Mononuclear cell (primary cell): ENCODE measurements at regions not wholly inside any gene's neighbourhood (a gene's known extent, or its start where the extent isn't known, plus 50 kb on each side); places are given as distances from the start of the nearest gene placed in this dataset.
"Not testable (repeated sequence)": the region's sequence is repeated elsewhere in the genome, so short reads cannot be mapped to it uniquely, and the experiment has no call there.

Experiments
- H3K27me3 ChIP-seq: 2 replicates; pipeline ENCODE4 v1.6.0; 2011; ENCODE audit warnings: low read length, control low read depth; ENCODE audit not compliant: insufficient read depth
- H3K4me1 ChIP-seq: 2 replicates; pipeline ENCODE4 v1.5.1; 2011; ENCODE audit warnings: mild to moderate bottlenecking, low read length, control low read depth; ENCODE audit not compliant: insufficient read depth
- H3K4me3 ChIP-seq: 2 replicates; pipeline ENCODE4 v1.5.1; 2011; ENCODE audit warnings: mild to moderate bottlenecking, low read length, moderate library complexity
- H3K9me3 ChIP-seq: 2 replicates; pipeline ENCODE4 v1.5.1; 2011; ENCODE audit warnings: low read depth, mild to moderate bottlenecking, control low read depth, low read length

- no peaks in the 10 kb centered on the region for H3K27me3 ChIP-seq
- H3K4me3 ChIP-seq, result no peak overlapping the region
- H3K9me3 ChIP-seq, result no peaks in the 10 kb centered on the region
- H3K4me1 ChIP-seq, result no peaks in the 10 kb centered on the region
Observed at GRCh38 chr19:30284885-30285284, 87.3 kb upstream of the ZNF536 start.

- H3K4me1 ChIP-seq, result no peaks in the 10 kb centered on the region
- no peaks in the 10 kb centered on the region for H3K27me3 ChIP-seq
- no peak overlapping the region for H3K4me3 ChIP-seq
- no peaks in the 10 kb centered on the region for H3K9me3 ChIP-seq
Observed at GRCh38 chr19:30286378-30286777, 85.8 kb upstream of the ZNF536 start.

DNA sequence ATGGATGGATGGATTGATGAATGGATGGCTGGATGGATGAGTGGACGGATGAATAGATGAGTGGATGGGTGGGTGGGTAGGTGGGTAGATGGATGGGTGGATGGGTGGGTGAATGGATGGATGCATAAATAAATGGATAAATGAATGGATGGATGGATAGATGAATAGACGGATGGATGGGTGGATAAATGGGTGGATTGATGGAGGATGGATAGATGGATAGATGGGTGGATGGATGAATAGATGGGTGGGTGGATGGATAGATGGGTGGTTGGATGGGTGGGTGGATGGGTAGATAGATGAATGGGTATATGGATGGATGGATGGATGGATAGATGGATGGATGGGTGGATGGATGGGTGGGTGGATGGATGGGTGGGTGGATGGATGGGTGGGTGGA lies 84.9 kb upstream of the ZNF536 start:
- H3K4me1 ChIP-seq, result no peaks in the 10 kb centered on the region
- H3K4me3 ChIP-seq, result no peak overlapping the region
- H3K27me3 ChIP-seq, result no peaks in the 10 kb centered on the region
- H3K9me3 ChIP-seq, result no peaks in the 10 kb centered on the region

- H3K9me3 ChIP-seq, result no peaks in the 10 kb centered on the region
- H3K27me3 ChIP-seq, result no peaks in the 10 kb centered on the region
- no peak overlapping the region for H3K4me3 ChIP-seq
- H3K4me1 ChIP-seq, result no peaks in the 10 kb centered on the region
Observed at GRCh38 chr19:30287973-30288372, 84.2 kb upstream of the ZNF536 start.

DNA sequence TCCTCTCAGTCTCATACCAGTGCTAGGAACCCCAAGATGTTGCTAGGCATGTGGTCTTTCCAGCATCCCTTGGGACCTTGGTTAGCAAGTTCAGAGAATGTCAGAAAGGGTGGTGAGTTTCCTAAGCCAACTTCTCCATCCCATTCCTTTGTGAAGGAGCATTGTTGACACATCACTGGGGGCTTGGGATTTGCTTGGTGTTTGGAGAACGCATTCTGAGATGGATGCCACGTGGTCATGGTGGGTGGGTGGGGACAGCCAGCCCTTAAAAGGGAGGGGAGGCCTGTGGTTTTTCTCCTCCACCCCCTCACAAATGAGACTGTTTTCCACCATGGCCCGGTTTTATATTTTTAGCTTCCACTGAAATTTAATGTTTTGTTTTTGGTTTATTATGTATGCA lies 83.3 kb upstream of the ZNF536 start:
- Histone ChIP-seq H3K27me3 (no peaks in the 10 kb centered on the region), H3K9me3 (no peaks in the 10 kb centered on the region), H3K4me1 (no peaks in the 10 kb centered on the region), H3K4me3 (no peak overlapping the region)

- Histone ChIP-seq H3K9me3 (no peaks in the 10 kb centered on the region), H3K4me3 (no peak overlapping the region), H3K27me3 (no peaks in the 10 kb centered on the region), H3K4me1 (no peaks in the 10 kb centered on the region)
Observed at GRCh38 chr19:30289336-30289735, 82.8 kb upstream of the ZNF536 start.

DNA sequence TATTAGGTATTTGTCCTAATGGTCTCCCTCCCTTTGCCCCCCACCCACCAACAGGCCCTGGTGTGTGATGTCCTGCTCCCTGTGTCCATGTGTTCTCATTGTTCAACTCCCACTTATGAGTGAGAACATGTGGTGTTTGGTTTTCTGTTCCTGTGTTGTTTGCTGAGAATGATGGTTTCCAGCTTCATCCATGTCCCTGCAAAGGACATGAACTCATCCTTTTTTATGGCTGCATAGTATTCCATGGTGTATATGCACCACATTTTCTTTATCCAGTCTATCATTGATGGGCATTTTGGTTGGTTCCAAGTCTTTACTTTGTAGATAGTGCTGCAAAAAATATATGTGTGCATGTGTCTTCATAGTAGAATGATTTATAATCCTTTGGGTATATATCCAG lies 81.4 kb upstream of the ZNF536 start:
- not testable (repeated sequence) for H3K9me3 ChIP-seq, H3K27me3 ChIP-seq, H3K4me1 ChIP-seq, H3K4me3 ChIP-seq

DNA sequence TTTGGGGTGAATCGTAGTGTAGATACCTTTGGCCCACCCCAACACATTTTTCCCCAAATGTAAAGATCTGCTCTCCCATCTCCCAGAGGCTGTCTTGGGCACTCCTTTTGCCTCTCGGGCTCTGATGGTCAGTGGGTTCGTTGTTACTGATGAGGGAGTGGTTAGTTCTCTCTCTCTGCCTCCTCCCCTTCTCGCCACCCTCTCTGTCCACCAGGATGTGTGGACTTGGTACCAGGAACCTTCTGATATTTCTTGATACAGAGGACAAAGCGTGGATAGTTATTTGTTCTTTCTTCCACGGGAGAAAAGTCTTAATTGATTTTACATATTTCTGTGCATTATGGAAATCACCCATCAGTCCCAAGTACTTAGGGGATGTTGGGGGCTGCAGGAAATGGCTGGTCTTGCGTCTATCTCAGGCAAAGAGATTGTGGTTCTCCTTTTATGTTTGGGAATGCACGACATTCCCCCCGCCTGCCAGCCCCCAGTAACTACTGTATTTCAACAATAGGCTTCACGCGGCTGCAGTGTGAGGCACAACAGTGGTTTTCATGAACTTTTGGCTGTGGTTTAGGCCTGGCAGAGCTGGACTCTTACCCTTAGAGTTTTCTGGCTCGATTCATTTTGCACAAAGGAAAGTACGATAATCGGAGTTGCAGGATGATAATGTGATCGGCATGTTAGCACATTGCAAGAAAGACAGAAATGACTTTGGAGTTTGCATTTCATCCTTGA lies 79.0 kb upstream of the ZNF536 start:
- no peaks in the 10 kb centered on the region for H3K27me3 ChIP-seq
- no peaks in the 10 kb centered on the region for H3K9me3 ChIP-seq
- H3K4me1 ChIP-seq, result no peaks in the 10 kb centered on the region
- H3K4me3 ChIP-seq, result no peak overlapping the region

DNA sequence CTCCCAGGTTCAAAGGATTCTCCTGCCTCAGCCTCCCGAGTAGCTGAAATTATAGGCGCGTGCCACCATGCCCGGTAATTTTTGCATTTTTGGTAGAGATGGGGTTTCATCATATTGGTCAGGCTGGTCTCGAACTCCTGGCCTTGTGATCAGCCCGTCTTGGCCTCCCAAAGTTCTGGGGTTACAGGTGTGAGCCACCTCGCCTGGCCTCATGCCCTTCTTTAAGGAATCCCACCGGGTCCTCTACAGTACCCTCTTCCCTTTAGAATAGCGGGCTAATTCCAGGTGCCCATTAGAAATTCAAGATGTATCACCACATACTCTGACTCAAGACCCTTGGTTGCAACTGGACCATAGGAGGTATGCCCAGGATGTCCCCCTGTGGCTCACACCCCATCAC lies 74.2 kb upstream of the ZNF536 start:
- Histone ChIP-seq H3K4me3 (no peak overlapping the region), H3K27me3 (no peaks in the 10 kb centered on the region), H3K9me3 (no peaks in the 10 kb centered on the region), H3K4me1 (no peaks in the 10 kb centered on the region)

DNA sequence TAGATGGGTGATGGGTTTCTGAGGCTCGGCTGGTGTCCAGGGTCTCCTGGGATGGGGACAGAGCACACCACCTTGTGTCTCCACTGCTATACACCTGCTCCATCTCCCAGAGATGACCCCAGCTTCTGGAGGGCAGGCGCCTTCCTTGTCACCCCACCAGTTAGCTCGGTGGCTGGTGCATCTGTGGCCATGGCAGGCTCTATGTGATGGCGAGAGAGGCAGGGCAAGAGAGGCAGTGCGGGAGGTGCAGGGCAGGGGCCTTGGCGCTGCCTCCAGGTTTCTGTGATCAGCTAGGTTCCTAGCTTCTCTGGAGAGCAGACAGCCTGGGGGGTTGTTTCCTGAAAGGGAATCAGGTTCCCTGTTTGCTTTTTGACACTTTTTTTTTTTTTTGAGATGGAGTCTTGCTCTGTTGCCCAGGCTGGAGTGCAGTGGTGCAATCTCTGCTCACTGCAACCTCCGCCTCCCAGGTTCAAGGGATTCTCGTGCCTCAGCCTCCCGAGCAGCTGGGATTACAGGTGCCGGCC lies 69.0 kb upstream of the ZNF536 start:
- Histone ChIP-seq H3K27me3 (no peaks in the 10 kb centered on the region), H3K9me3 (no peaks in the 10 kb centered on the region), H3K4me3 (no peak overlapping the region)

DNA sequence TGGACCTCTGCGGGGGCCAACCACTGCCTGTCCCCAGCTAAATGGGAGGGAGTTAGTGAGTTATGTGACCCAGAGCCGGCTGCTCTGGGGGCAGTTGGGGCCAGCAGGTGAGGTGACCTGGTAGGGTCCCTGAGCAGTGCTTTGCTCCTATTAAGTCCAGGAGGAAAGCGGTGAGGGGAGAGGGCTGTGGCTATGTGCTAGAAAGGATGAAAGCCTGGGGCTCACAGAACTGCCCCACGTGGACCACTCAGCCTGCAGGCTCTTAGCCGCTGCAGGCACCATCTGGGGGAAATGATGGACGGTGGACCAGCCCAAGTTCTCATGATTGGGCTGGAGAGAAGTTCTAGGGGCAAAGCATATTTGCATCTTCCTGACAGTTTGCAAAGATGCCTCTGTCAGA lies 67.6 kb upstream of the ZNF536 start:
- Histone ChIP-seq H3K4me3 (no peak overlapping the region), H3K9me3 (no peaks in the 10 kb centered on the region), H3K4me1 (no peaks in the 10 kb centered on the region), H3K27me3 (no peaks in the 10 kb centered on the region)

More for the DNA sequence above, 69.0 kb upstream of the ZNF536 start:
- H3K4me1 ChIP-seq, result no peaks in the 10 kb centered on the region

GRCh38 chr19:30305346-30306060 lies 66.7 kb upstream of the ZNF536 start:
- H3K4me1 ChIP-seq, result no peaks in the 10 kb centered on the region
- H3K9me3 ChIP-seq, result no peaks in the 10 kb centered on the region
- H3K27me3 ChIP-seq, result no peaks in the 10 kb centered on the region
- no peak overlapping the region for H3K4me3 ChIP-seq

DNA sequence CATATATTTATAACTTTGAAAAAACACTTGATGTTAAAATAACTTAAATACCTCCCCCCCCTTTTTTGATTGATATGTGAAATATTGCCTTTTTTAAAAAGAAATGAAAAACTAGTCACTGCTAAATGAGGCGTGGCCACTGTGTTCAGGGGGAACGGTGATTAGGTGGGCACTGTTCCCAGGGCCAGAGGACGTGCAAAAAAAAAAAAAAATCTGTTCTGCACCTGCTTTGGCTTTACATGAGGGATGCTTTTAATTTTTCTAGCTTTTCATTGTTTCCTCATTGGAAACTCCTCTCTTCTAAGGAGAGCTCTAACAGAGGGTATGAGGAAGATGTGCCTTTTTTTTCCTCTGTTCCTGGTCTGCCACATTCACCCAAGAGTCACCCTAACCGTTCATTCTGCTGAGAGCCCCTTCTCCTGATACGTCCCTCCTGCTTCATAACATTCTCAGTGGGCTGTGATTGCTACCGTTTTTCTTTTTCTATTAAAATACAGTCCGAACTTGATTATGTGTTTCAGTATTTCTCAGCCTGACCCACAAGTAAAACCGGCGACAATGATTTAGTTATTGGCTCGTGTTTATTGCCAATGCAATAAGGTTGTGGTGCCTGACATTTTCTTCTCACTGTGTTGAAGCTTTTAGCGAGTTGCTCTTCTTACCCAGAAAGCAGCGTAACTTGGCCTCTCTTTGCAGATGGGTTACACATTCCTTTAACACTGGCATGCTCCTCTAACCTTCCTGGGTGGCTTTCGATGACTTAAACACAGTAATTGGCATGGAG lies 64.8 kb upstream of the ZNF536 start:
- Histone ChIP-seq H3K9me3 (no peaks in the 10 kb centered on the region), H3K4me1 (no peaks in the 10 kb centered on the region), H3K4me3 (no peak overlapping the region), H3K27me3 (no peaks in the 10 kb centered on the region)

DNA sequence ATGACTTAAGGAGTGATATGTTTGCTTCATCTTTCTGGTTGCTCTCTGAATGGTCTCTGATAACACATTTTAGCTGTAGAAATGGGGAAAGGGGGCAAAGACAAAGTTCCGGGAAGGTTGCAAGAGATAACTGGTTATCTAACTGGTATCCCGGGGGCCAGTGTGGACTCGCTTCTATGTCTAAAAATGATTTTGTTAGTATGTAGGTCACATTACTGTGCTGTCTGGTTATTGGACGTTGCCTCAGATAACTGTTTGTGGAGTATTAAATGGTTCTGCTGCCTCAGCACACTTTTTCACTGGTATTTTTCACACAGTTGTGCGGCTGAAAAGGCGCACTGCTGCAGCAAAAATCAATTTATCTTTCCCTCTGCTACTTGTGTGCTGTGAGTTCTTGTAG lies 63.0 kb upstream of the ZNF536 start:
- H3K4me1 ChIP-seq, result no peaks in the 10 kb centered on the region
- H3K4me3 ChIP-seq, result no peak overlapping the region
- H3K9me3 ChIP-seq, result no peaks in the 10 kb centered on the region
- no peaks in the 10 kb centered on the region for H3K27me3 ChIP-seq

DNA sequence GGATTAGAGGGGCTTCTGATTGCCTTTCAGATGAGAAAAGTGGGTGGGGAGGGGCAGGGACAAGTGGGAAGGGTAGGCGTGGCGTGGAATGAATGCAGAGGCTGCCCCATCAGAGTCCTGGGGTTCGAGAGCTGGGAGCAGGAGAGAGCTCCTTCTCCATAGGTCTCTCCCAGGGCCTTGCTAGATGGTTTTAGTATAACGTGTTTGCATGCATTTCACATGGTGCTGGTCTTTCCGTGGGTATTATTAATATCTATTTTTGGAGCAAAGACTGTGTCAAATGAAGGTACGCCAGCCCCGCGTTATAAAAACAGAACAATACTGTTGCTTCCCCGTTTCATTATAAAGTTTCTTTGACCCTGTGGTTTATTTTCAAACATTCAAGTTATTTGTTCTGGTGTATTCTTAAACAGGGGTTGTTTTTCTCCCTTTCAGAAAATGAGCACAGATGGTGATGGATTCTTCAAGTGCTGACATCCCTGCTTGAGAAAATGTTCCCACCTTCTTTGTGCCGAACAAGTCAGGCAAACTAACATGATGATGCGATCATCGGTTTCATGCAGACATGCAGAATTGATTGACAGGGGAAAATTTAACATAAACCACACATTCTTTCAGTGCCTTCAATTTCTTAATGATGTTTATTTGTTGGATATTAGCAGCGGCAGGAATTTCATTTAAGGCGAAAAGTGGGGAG lies 62.1 kb upstream of the ZNF536 start:
- Histone ChIP-seq H3K27me3 (no peaks in the 10 kb centered on the region), H3K4me3 (no peak overlapping the region), H3K4me1 (no peaks in the 10 kb centered on the region), H3K9me3 (no peaks in the 10 kb centered on the region)
